ENCODE measurements at regions not wholly inside any gene's neighbourhood (a gene's known extent, or its start where the extent isn't known, plus 50 kb on each side); places are given as distances from the start of the nearest gene placed in this dataset.
"Not testable (repeated sequence)": the region's sequence is repeated elsewhere in the genome, so short reads cannot be mapped to it uniquely, and the experiment has no call there.

DNA sequence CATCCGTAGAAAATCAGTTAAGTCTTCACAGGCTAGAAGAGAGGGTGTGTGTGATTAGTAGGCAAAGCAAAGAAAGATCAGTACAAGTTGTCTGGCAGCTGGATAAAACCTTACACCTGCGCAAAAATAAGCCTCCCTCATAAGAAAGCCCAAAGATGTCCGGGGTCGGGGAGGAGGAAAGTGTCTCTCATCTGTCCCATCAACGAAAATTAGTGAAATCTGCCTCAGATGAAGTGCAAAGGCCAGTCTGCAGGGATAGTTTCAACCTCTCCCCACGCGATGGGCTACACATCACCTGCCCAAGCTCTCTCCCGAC is 333.9 kb downstream of the SRGAP2C start:
- no peak for DNase-seq (ENCODE audit: extremely low read depth, low read depth, low spot score)

DNA sequence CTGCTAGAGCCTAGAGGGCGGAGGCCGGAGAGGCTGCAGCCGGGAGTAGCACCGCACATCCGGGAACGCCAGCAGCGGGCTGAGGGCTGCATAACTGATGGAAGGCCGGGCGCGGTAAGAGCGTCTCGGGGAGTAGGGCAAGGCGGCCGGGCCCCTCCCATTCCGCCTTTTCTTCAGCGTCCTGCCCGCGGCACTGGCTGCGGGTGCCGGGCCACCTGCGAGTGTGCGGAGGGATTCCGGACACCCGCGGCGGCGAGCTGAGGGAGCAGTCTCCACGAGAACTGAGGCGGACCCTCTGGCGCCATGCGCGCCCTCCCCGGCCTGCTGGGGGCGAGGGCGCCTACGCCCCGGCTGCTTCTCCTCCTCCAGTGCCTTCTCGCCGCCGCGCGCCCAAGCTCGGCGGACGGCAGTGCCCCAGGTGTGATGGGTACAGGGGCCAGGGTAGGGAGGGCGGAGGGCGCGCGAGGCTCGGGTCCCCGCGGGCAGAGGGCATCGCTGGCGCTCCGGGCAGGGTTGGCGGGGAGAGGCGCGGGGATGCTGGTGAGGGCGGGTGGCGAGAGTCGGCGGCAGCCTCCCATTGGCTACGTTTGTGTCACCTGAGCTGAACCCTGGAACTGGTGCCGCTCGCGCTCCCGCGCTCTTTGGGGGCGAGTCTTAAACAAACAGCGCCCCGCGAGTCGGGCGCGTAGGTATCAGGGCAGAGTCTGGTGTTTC is 334.4 kb downstream of the SRGAP2C start:
- no peak for DNase-seq (ENCODE audit: extremely low read depth, low read depth, low spot score)

DNA sequence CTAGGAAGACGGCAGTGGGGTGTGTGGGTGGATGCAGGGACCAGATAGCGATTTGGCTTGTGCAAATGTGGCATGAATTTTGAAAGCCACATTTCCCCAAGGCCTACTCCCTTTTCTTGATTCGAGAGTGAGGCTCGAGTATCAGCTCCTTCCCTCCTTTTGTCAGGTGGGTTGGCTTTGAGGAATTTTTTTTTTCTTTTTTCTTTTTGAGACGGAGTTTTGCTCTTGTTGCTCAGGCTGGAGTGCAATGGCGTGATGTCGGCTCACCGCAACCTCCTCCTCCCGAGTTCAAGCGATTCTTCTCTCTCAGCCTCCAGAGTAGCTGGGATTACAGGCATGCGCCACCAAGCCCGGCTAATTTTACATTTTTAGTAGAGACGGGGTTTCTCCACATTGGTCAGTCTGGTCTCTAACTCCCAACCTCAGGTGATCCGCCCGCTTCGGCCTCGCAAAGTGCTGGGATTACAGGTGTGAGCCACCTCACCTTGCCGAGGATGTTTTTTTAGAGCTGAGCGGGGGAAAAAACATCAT is 335.0 kb downstream of the SRGAP2C start:
- DNase-seq (ENCODE audit: extremely low read depth, low read depth, low spot score) = not testable (repeated sequence)

DNA sequence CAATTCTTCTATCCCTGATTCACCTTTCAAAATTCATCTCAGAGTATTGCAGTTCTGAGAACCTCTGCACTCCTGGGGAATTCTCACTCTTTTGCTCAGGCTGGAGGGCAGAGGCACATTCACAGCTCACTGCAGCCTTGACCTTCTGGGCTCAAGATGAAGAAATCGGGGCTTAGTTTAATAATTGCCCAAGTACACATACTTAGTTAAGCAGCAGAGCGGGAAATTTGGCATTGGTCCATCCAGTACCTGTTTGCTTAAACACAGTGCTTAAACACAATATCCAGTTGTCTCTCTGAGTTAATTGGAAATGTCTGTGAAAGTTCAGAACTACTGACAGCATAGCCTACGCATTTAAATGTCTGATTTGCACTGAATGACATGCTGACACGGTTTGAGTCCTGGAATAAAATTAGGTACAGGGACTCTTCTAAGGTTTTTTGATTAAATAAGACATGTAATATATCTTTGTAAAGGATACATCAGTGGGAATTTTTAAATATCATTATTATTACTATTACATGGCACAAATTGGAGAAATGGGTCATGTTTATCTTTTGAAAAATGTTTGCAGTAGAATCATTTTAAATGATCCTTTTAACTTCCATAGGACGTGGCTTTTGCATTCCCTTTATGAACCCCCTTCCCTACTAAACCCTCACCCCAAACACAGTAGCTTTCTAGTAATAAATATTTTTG is 337.4 kb downstream of the SRGAP2C start:
- DNase-seq (ENCODE audit: extremely low read depth, low read depth, low spot score) = no peak

DNA sequence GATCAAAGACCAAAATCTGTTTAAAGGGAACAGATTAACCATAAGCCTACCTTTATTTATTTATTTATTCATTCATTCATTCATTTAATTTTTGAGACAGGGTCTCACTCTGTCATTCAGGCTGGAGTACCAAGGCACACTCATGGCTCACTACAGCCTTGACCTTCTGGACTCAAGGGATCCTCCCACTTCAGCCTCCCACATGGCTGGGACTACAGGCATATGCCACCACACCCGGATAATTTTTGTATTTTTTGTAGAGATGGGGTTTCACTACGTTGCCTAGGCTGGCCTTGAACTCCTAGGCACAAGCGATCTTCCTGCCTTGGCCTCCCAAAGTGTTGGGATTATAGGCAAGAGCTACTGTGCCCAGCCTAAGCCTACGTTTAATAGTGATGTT is 338.3 kb downstream of the SRGAP2C start:
- DNase-seq (ENCODE audit: extremely low read depth, low read depth, low spot score) = not testable (repeated sequence)

DNA sequence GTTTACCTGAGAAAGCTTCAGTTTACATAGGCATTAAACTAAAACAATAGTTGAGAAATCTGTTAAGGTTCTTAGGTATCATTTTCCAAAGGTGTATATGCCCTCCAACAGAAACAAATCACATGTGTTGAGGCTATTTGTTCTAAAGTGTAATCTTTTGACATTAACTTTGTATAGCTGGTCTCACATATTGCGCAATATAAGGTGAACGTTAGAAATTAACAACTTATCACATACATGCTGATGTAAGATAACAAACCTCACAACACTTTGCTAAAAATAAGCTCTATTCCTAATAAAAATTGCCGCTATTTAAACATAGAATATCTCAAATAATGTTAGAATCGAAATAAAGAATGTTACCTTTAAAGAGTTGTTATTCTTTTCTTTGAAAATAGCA is 340.6 kb downstream of the SRGAP2C start:
- DNase-seq (ENCODE audit: extremely low read depth, low read depth, low spot score) = no peak

DNA sequence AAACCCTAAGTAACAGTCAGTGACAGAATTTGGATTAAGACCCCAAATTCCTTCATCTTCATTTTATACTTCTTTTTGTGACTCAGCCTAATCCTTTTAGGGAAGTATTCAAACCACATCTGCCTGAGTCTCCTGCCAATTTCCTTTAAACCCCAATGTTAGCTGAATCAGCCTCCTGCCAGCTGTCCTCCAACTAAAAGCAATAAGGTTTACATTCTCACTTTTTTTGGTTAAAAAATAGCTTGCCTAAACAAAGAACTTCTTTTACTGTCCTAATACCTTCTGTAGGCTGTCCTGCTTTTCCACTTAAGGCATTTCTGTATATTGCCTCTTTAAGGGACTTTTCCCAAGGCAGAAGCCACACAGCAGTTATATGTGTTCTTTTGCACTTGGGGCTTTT is 344.2 kb downstream of the SRGAP2C start:
- DNase-seq (ENCODE audit: extremely low read depth, low read depth, low spot score) = not testable (repeated sequence)

DNA sequence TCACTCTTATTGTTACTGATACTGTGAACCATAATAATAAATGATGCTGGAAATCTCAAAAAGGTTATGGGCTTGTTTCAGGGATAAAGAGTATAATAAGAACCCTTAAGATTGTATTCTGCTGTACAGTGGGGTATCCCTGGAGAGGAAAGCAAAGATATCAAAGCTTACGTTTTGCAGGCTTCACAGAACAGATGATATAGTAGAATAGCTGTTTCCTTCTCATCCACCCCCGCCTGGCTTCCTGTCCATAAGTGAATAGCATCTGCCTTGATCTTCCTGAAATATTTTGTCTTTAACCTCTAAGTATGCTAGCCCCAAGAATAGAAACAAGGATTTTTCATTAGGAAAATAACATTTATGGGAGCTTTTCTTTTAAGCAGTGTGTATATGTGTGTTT is 345.3 kb downstream of the SRGAP2C start:
- DNase-seq (ENCODE audit: extremely low read depth, low read depth, low spot score) = not testable (repeated sequence)

DNA sequence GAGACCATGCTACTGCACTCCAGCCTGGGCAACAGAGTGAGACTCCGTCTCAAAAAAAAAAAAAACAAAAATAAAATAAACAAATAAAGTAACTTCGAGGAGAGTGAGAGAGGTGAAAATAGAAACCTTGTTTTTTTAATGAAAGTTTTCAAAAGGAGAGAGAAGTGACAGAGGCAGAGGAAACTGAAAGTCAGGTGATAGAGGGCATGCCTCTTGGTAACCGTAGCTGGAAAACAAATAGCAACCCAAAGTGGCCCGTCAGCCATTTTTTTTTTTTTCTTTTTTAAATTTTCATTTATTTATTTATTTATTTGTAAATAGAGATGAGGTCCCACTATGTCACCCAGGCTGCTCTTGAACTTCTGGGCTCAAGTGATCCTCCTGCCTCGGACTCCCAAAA is 347.0 kb downstream of the SRGAP2C start:
- not testable (repeated sequence) for DNase-seq (ENCODE audit: extremely low read depth, low read depth, low spot score)

DNA sequence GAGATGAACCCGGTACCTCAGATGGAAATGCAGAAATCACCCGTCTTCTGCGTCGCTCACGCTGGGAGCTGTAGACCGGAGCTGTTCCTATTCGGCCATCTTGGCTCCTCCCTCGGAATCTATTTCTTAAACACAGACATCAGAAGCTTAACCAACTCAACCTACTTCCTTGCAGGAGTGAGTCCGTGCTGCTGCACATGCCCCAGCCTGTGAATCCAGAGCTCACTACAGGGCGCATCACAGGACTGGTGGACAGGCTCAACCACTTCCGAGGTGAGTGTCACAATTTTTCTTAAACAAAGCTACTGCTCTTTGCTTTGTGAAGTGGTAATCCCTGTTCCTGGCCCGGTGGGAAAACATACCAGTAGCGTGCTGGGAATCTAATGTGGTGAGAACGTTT is 353.4 kb downstream of the SRGAP2C start:
- not testable (repeated sequence) for DNase-seq (ENCODE audit: extremely low read depth, low read depth, low spot score)

DNA sequence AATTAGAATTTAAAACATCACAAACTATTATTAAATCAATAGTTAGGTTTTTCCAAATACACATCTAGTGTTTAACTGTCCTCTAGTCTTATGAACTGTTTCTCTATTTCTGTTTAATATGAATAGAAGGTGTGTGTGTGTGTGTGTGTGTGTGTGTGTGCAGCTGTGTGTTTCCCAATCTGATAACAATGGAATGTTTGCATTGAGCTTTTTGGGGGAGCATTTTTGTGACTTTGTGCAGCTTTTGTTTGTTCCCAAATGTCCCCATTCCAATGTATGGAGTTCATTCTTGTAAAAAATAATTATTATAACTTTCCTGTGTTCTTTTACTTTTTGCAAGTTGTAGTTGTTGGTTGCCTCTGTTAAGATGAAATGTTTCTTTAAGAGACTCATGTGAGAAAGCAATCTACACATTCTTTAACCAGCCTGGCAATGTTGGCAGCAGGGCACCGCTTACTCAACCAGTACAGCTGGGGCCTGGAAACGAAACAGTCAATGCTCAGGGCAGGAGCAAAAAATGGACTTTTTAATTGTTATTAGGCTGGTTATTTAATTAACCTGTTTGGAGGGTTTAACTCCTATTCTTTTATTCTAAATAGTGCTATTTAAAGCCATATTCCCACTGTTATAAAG is 354.3 kb downstream of the SRGAP2C start:
- no peak for DNase-seq (ENCODE audit: extremely low read depth, low read depth, low spot score)

DNA sequence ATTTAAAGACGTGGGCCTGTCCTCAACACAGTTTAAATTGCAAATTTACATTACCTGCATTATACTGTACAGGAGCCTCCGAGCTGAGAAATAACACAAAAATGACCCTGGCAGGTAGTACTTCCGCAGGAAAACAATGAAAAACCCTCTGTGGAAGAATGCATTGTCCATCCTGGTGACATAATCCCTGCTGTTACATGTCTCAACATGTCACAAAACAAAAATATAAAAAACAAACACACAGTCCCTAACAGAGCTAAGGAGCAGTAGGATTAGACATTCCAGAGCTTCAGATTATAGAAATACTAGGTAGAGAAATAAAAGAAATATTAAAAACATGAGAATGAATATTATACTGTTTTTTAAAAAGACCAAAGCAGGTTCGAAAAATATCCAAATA is 359.2 kb downstream of the SRGAP2C start:
- not testable (repeated sequence) for DNase-seq (ENCODE audit: extremely low read depth, low read depth, low spot score)

DNA sequence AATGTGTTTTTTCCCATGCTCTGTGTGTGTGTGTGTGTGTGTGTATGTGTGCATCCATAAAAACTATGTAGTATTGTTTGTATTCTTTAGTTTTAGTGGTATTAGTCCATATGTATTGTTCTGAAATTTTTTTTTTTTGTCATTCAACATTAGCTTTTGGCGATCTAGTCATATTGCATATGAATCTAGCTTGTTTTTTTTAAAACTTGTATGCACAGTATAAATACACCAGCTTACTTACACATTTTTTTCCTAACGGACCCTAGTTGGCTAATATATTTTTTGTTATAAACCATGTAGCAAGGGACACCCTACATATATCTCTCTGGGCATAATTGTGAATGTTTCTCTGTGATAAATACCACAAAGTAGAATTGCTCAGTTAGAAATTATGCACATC is 359.7 kb downstream of the SRGAP2C start:
- DNase-seq (ENCODE audit: extremely low read depth, low read depth, low spot score) = no peak

DNA sequence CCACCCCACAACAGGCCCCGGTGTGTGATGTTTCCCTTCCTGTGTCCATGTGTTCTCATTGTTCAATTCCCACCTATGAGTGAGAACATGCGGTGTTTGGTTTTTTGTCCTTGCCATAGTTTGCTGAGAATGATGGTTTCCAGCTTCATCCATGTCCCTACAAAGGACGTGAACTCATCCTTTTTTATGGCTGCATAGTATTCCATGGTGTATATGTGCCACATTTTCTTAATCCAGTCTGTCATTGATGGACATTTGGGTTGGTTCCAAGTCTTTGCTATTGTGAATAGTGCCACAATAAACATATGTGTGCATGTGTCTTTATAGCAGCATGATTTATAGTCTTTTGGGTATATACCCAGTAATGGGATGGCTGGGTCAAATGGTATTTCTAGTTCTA is 361.1 kb downstream of the SRGAP2C start:
- DNase-seq (ENCODE audit: extremely low read depth, low read depth, low spot score) = not testable (repeated sequence)

DNA sequence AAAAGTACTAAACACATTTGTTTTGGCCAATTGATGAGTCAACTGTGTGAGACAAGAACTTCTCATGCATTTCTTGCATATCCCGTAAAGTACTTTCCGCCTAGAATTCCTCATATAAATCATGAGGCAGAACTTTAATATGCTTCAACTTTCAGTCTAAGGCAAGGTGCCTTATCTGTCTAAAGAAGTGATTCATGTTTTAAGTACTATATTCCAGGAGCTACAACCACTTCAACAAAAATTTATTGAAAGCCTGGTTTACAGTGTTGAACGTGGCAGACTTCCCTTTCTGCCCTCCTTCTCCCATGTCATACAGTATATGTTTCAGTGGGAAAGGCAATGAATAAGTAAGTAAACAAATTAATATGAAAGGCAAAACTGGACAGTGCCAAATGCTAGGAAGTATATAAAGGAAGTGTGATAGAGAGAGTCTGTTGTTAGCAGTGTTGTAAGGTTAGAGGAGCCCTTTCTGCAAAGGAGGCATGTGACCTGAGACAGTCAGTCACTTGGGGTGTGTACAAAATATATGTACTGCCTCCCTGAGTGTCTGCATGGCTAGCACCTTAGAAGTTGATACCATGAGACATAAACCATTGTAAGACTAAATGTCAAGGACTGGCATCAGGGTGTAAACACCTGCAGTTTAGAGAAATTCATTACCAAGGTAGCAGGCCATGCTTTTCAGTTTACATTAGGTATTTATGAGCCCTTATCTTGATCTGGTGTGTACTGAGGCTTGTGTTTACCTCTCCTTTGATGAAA is 362.2 kb downstream of the SRGAP2C start:
- no peak for DNase-seq (ENCODE audit: extremely low read depth, low read depth, low spot score)

DNA sequence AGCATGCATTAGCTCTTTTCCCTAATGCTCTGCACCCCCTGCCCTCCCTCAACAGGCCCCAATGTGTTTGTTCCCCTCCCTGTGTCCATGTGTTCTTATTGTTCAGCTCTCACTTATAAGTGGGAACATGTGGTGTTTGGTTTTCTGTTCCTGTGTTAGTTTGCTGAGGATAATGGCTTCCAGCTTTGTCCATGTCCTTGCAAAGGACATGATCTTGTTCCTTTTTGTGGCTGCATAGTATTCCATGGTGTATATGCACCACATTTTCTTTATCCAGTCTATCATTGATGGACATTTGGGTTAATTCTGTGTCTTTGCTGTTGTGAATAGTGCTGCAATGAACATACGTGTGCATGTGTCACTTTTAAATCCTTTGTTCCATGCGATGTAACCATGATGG is 363.0 kb downstream of the SRGAP2C start:
- not testable (repeated sequence) for DNase-seq (ENCODE audit: extremely low read depth, low read depth, low spot score)

DNA sequence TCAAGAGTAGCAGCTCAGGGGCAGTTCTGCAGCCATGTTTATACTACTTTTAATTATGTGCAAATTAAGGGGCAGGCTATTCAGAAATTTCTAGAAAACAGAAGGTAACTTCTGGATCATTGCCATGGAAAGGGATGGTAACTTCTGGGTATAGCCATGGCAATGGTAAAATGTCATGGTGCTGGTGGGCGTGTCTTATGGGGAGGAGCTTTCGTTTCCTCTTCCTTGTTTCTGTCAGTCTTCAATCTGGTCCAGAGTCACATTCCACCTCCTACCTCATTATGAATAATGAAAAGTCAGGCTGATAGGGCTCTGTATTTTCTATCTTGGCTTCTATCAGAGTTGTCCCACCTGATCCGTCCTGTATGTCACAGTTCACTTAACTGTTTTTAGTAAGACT is 366.0 kb downstream of the SRGAP2C start:
- DNase-seq (ENCODE audit: extremely low read depth, low read depth, low spot score) = not testable (repeated sequence)

DNA sequence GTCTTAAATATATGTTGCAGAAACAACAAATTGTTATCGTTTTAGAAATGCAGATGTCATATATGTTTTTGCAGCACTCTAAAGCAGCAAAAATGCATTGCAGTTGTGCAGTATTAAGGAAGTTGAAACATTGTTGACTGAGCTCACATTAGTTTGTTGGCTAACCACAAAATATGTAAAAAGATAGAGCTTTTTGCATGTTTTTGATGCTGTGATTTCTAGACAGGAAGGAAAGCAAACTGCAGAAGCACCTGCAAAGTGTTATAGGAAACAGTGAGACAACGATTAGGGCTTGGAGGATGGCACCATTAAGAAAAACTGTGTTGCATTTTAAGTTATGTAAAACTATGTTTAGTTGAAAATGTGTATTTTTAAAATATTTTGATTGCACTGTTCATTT is 366.7 kb downstream of the SRGAP2C start:
- DNase-seq (ENCODE audit: extremely low read depth, low read depth, low spot score) = not testable (repeated sequence)

DNA sequence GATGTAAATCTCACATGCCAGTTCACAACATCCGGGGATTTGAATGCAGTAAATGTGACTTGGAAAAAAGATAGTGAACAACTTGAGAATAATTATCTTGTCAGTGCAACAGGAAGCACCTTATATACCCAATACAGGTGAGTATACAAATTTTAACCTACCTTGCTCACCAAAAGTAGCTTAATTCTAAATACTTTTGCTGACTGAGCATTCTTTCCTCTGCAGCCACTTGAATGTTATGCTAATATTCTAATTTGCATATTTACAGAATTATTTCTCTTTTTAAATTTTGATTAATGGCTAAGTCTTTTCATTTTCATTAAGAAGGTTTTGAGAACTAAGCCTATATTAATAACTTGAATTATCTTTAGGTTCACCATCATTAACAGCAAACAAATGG is 371.8 kb downstream of the SRGAP2C start:
- not testable (repeated sequence) for DNase-seq (ENCODE audit: extremely low read depth, low read depth, low spot score)

DNA sequence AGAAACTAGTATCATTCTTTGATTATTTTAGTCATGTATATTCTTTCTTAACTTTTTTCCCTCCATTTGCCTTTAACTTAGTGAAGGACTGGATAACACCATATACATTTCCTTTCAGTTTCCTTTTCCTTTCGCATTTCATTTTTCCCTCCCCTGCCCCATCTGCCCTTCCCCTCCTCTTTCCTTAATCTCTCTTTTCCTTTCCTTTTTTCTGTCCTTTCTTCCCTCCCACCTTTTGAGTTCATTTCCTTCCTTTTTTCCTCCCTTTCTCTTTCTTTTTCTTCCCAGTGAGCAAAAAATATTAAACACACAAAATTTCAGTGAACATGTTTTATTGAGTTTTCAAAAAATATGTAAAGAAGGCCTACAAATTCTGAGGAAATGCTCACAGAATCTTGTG is 373.3 kb downstream of the SRGAP2C start:
- not testable (repeated sequence) for DNase-seq (ENCODE audit: extremely low read depth, low read depth, low spot score)

DNA sequence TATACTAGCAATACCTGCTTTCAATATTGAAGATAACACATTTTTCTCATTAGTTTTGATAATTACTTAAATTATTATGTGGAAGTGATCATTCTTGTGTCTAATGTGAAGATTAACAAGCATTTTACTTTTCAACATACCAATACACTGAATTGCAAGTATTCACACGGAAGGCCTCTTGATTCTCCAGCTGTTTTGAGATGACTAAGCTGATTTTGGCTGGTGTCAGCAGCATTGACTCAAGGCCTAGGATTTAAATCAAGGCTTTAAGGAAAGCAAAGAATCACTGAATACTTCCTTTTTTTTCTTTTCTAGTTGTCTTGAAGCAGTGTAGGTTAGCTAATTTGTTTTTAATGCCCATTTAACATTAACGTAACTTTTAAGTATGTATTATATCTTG is 373.7 kb downstream of the SRGAP2C start:
- DNase-seq (ENCODE audit: extremely low read depth, low read depth, low spot score) = no peak
